ENCODE measurements at regions not wholly inside any gene's neighbourhood (a gene's known extent, or its start where the extent isn't known, plus 50 kb on each side); places are given as distances from the start of the nearest gene placed in this dataset.

- no peak overlapping the region for H3K4me3 ChIP-seq (ENCODE audit: low read depth in 1 of 2, low read length in 2 of 2)
These were observed 1425.1 kb upstream of the CDH8 start for GRCh38 chr16:63461248-63461841.

GRCh38 chr16:63458846-63459245 lies 1422.6 kb upstream of the CDH8 start:
- Histone ChIP-seq H3K4me1 (ENCODE audit: control insufficient read depth in 1 of 2, insufficient read depth in 2 of 2, low read length in 2 of 2) (no peaks in the 10 kb centered on the region), H3K36me3 (ENCODE audit: control insufficient read depth in 1 of 2, insufficient read depth in 2 of 2, low read length in 2 of 2) (no peaks in the 10 kb centered on the region), H3K27ac (ENCODE audit: low read length) (no peak overlapping the region), H3K4me3 (ENCODE audit: low read depth in 1 of 2, low read length in 2 of 2) (no peak overlapping the region), H3K27me3 (ENCODE audit: low read depth, low read length) (no peaks in the 10 kb centered on the region), H3K9me3 (ENCODE audit: control insufficient read depth in 1 of 2, low read length in 2 of 2) (no peaks in the 10 kb centered on the region)

More at GRCh38 chr16:63461248-63461841, 1425.1 kb upstream of the CDH8 start:
- H3K27me3 ChIP-seq (ENCODE audit: low read depth, low read length): no peaks in the 10 kb centered on the region
- H3K9me3 ChIP-seq (ENCODE audit: control insufficient read depth in 1 of 2, low read length in 2 of 2): no peaks in the 10 kb centered on the region
- H3K27ac ChIP-seq (ENCODE audit: low read length): no peak overlapping the region
- H3K4me1 ChIP-seq (ENCODE audit: control insufficient read depth in 1 of 2, insufficient read depth in 2 of 2, low read length in 2 of 2): no peaks in the 10 kb centered on the region
- H3K36me3 ChIP-seq (ENCODE audit: control insufficient read depth in 1 of 2, insufficient read depth in 2 of 2, low read length in 2 of 2): no peaks in the 10 kb centered on the region

- no peaks in the 10 kb centered on the region for H3K36me3 ChIP-seq (ENCODE audit: control insufficient read depth in 1 of 2, insufficient read depth in 2 of 2, low read length in 2 of 2)
- H3K4me3 ChIP-seq (ENCODE audit: low read depth in 1 of 2, low read length in 2 of 2): no peak overlapping the region
- H3K27ac ChIP-seq (ENCODE audit: low read length): no peak overlapping the region
- H3K4me1 ChIP-seq (ENCODE audit: control insufficient read depth in 1 of 2, insufficient read depth in 2 of 2, low read length in 2 of 2): no peaks in the 10 kb centered on the region
- H3K9me3 ChIP-seq (ENCODE audit: control insufficient read depth in 1 of 2, low read length in 2 of 2): no peaks in the 10 kb centered on the region
- no peaks in the 10 kb centered on the region for H3K27me3 ChIP-seq (ENCODE audit: low read depth, low read length)
These were observed 1421.6 kb upstream of the CDH8 start for GRCh38 chr16:63457869-63458268.

- H3K4me1 ChIP-seq (ENCODE audit: control insufficient read depth in 1 of 2, insufficient read depth in 2 of 2, low read length in 2 of 2): no peaks in the 10 kb centered on the region
- no peaks in the 10 kb centered on the region for H3K36me3 ChIP-seq (ENCODE audit: control insufficient read depth in 1 of 2, insufficient read depth in 2 of 2, low read length in 2 of 2)
- H3K27ac ChIP-seq (ENCODE audit: low read length): no peak overlapping the region
- H3K4me3 ChIP-seq (ENCODE audit: low read depth in 1 of 2, low read length in 2 of 2): no peak overlapping the region
- H3K27me3 ChIP-seq (ENCODE audit: low read depth, low read length): no peaks in the 10 kb centered on the region
- H3K9me3 ChIP-seq (ENCODE audit: control insufficient read depth in 1 of 2, low read length in 2 of 2): no peaks in the 10 kb centered on the region
These were observed 1417.0 kb upstream of the CDH8 start for GRCh38 chr16:63453261-63453660.

GRCh38 chr16:63447121-63447520 lies 1410.9 kb upstream of the CDH8 start:
- Histone ChIP-seq H3K27me3 (ENCODE audit: low read depth, low read length) (no peaks in the 10 kb centered on the region), H3K27ac (ENCODE audit: low read length) (no peak overlapping the region), H3K36me3 (ENCODE audit: control insufficient read depth in 1 of 2, insufficient read depth in 2 of 2, low read length in 2 of 2) (no peaks in the 10 kb centered on the region), H3K4me3 (ENCODE audit: low read depth in 1 of 2, low read length in 2 of 2) (no peak overlapping the region), H3K9me3 (ENCODE audit: control insufficient read depth in 1 of 2, low read length in 2 of 2) (no peaks in the 10 kb centered on the region), H3K4me1 (ENCODE audit: control insufficient read depth in 1 of 2, insufficient read depth in 2 of 2, low read length in 2 of 2) (no peaks in the 10 kb centered on the region)

GRCh38 chr16:63442246-63442645 lies 1406.0 kb upstream of the CDH8 start:
- Histone ChIP-seq H3K36me3 (ENCODE audit: control insufficient read depth in 1 of 2, insufficient read depth in 2 of 2, low read length in 2 of 2) (no peaks in the 10 kb centered on the region), H3K4me1 (ENCODE audit: control insufficient read depth in 1 of 2, insufficient read depth in 2 of 2, low read length in 2 of 2) (no peaks in the 10 kb centered on the region), H3K9me3 (ENCODE audit: control insufficient read depth in 1 of 2, low read length in 2 of 2) (no peaks in the 10 kb centered on the region), H3K27me3 (ENCODE audit: low read depth, low read length) (no peaks in the 10 kb centered on the region), H3K4me3 (ENCODE audit: low read depth in 1 of 2, low read length in 2 of 2) (no peak overlapping the region), H3K27ac (ENCODE audit: low read length) (no peak overlapping the region)

- H3K4me1 ChIP-seq (ENCODE audit: control insufficient read depth in 1 of 2, insufficient read depth in 2 of 2, low read length in 2 of 2): no peaks in the 10 kb centered on the region
- H3K9me3 ChIP-seq (ENCODE audit: control insufficient read depth in 1 of 2, low read length in 2 of 2): no peaks in the 10 kb centered on the region
- H3K27ac ChIP-seq (ENCODE audit: low read length): no peak overlapping the region
- no peaks in the 10 kb centered on the region for H3K36me3 ChIP-seq (ENCODE audit: control insufficient read depth in 1 of 2, insufficient read depth in 2 of 2, low read length in 2 of 2)
- H3K27me3 ChIP-seq (ENCODE audit: low read depth, low read length): no peaks in the 10 kb centered on the region
- H3K4me3 ChIP-seq (ENCODE audit: low read depth in 1 of 2, low read length in 2 of 2): no peak overlapping the region
These were observed 1390.1 kb upstream of the CDH8 start for GRCh38 chr16:63426275-63426870.

- Histone ChIP-seq H3K4me1 (ENCODE audit: control insufficient read depth in 1 of 2, insufficient read depth in 2 of 2, low read length in 2 of 2) (no peaks in the 10 kb centered on the region), H3K4me3 (ENCODE audit: low read depth in 1 of 2, low read length in 2 of 2) (no peak overlapping the region)
These were observed 1386.5 kb upstream of the CDH8 start for GRCh38 chr16:63422715-63423114.

GRCh38 chr16:63416712-63417111 lies 1380.5 kb upstream of the CDH8 start:
- Histone ChIP-seq H3K36me3 (ENCODE audit: control insufficient read depth in 1 of 2, insufficient read depth in 2 of 2, low read length in 2 of 2) (no peaks in the 10 kb centered on the region), H3K4me3 (ENCODE audit: low read depth in 1 of 2, low read length in 2 of 2) (no peak overlapping the region), H3K9me3 (ENCODE audit: control insufficient read depth in 1 of 2, low read length in 2 of 2) (no peaks in the 10 kb centered on the region), H3K27me3 (ENCODE audit: low read depth, low read length) (no peaks in the 10 kb centered on the region), H3K27ac (ENCODE audit: low read length) (no peak overlapping the region), H3K4me1 (ENCODE audit: control insufficient read depth in 1 of 2, insufficient read depth in 2 of 2, low read length in 2 of 2) (no peaks in the 10 kb centered on the region)

More at GRCh38 chr16:63422715-63423114, 1386.5 kb upstream of the CDH8 start:
- Histone ChIP-seq H3K27ac (ENCODE audit: low read length) (no peak overlapping the region), H3K36me3 (ENCODE audit: control insufficient read depth in 1 of 2, insufficient read depth in 2 of 2, low read length in 2 of 2) (no peaks in the 10 kb centered on the region), H3K9me3 (ENCODE audit: control insufficient read depth in 1 of 2, low read length in 2 of 2) (no peaks in the 10 kb centered on the region), H3K27me3 (ENCODE audit: low read depth, low read length) (no peaks in the 10 kb centered on the region)

GRCh38 chr16:63415014-63415413 lies 1378.8 kb upstream of the CDH8 start:
- Histone ChIP-seq H3K27ac (ENCODE audit: low read length) (no peak overlapping the region), H3K4me3 (ENCODE audit: low read depth in 1 of 2, low read length in 2 of 2) (no peak overlapping the region), H3K27me3 (ENCODE audit: low read depth, low read length) (no peaks in the 10 kb centered on the region), H3K9me3 (ENCODE audit: control insufficient read depth in 1 of 2, low read length in 2 of 2) (no peaks in the 10 kb centered on the region), H3K36me3 (ENCODE audit: control insufficient read depth in 1 of 2, insufficient read depth in 2 of 2, low read length in 2 of 2) (no peaks in the 10 kb centered on the region), H3K4me1 (ENCODE audit: control insufficient read depth in 1 of 2, insufficient read depth in 2 of 2, low read length in 2 of 2) (no peaks in the 10 kb centered on the region)

GRCh38 chr16:63410594-63410993 lies 1374.4 kb upstream of the CDH8 start:
- Histone ChIP-seq H3K4me1 (ENCODE audit: control insufficient read depth in 1 of 2, insufficient read depth in 2 of 2, low read length in 2 of 2) (no peaks in the 10 kb centered on the region), H3K9me3 (ENCODE audit: control insufficient read depth in 1 of 2, low read length in 2 of 2) (no peaks in the 10 kb centered on the region), H3K27me3 (ENCODE audit: low read depth, low read length) (no peaks in the 10 kb centered on the region), H3K4me3 (ENCODE audit: low read depth in 1 of 2, low read length in 2 of 2) (no peak overlapping the region), H3K36me3 (ENCODE audit: control insufficient read depth in 1 of 2, insufficient read depth in 2 of 2, low read length in 2 of 2) (no peaks in the 10 kb centered on the region), H3K27ac (ENCODE audit: low read length) (no peak overlapping the region)

GRCh38 chr16:63403792-63404191 lies 1367.6 kb upstream of the CDH8 start:
- no peak overlapping the region for H3K4me3 ChIP-seq (ENCODE audit: low read depth in 1 of 2, low read length in 2 of 2)
- no peaks in the 10 kb centered on the region for H3K27me3 ChIP-seq (ENCODE audit: low read depth, low read length)
- H3K9me3 ChIP-seq (ENCODE audit: control insufficient read depth in 1 of 2, low read length in 2 of 2): no peaks in the 10 kb centered on the region
- H3K27ac ChIP-seq (ENCODE audit: low read length): no peak overlapping the region
- no peaks in the 10 kb centered on the region for H3K36me3 ChIP-seq (ENCODE audit: control insufficient read depth in 1 of 2, insufficient read depth in 2 of 2, low read length in 2 of 2)
- H3K4me1 ChIP-seq (ENCODE audit: control insufficient read depth in 1 of 2, insufficient read depth in 2 of 2, low read length in 2 of 2): no peaks in the 10 kb centered on the region

Data from muscle layer of duodenum (tissue), 2 donors.